WTC11 (cell line): ENCODE measurements at regions not wholly inside any gene's neighbourhood (a gene's known extent, or its start where the extent isn't known, plus 50 kb on each side); places are given as distances from the start of the nearest gene placed in this dataset.

Experiments used
- CBFB ChIP-seq: sonication (generic); formaldehyde crosslinking; IDR thresholded peaks from 2 replicates; pipeline ENCODE4 v1.8.1; 2022; ENCODE audit warnings: mild to moderate bottlenecking, low read depth, missing genetic modification reagents
- NR3C1 ChIP-seq: sonication (generic); formaldehyde crosslinking; conservative IDR thresholded peaks from 2 replicates; pipeline ENCODE4 v1.8.1; 2023; ENCODE audit warnings: low read depth, mild to moderate bottlenecking, missing genetic modification reagents

DNA sequence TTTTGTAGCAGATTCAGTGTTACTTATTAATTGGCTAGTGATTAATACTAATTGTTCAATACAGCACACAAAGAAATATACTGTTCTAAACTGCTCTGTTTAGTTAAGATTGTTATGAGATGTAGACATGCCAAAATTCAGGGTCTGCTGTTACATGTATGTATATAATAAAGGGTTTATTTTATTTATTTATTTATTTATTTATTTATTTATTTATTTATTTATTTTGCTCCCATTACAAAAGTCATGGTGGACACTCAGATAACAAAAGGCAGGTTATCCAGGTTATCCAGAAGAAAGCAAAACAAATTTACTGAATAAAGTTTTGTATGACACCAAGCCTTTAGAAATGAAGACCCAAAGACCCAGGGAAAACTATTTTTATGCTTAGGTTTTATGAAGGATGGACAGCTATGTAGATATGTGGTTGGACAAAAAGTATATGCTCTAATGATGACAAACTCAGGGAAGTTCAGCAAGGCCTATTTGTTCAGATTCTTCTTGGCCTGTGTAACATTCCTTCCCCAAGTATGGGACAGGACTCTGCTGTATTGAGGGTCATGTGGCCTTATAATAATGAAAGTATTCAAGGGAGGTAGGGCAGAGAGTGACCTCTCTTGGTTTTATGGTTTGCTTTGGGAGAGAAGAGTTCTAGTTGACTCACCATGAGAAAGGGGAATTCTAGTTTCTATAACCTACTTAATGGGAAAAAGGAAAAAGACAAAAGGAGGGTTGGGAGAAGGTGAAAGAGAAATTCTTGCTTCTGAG is 1056.8 kb downstream of the ROBO2 start:
- TF ChIP-seq NR3C1 (CRISPR knock-in tag) (no peak), CBFB (CRISPR knock-in tag) (no peak)
